GM18505 (cell line): ENCODE measurements at regions not wholly inside any gene's neighbourhood (a gene's known extent, or its start where the extent isn't known, plus 50 kb on each side); places are given as distances from the start of the nearest gene placed in this dataset.

Source experiments
- ATAC-seq: cut with Tn5 transposase; IDR thresholded peaks from one replicate; pipeline ENCODE4 v1.9.1; 2021; ENCODE audit not compliant: unreplicated experiment
- POLR2A ChIP-seq: IDR thresholded peaks from 4 replicates; pipeline ENCODE4 v1.6.1; 2011; ENCODE audit warnings: borderline replicate concordance; ENCODE audit not compliant: insufficient read depth, insufficient read length; ENCODE audit errors: extremely low read depth

- no peak for ATAC-seq
Observed at GRCh38 chr9:80041821-80042220, 470.1 kb downstream of the TLE4 start.

GRCh38 chr9:80040457-80040856, 468.7 kb downstream of the TLE4 start:
- no peak for ATAC-seq
- no peak for TF ChIP-seq POLR2A

More at GRCh38 chr9:80041821-80042220, 470.1 kb downstream of the TLE4 start:
- TF ChIP-seq POLR2A = no peak

GRCh38 chr9:80030801-80031200, 459.0 kb downstream of the TLE4 start:
- no peak for TF ChIP-seq POLR2A
- ATAC-seq = no peak

- TF ChIP-seq POLR2A = no peak
- ATAC-seq = no peak
Observed at GRCh38 chr9:80028501-80028900, 456.7 kb downstream of the TLE4 start.

GRCh38 chr9:80025796-80026520, 454.2 kb downstream of the TLE4 start:
- no peak for TF ChIP-seq POLR2A
- ATAC-seq = no peak

- no peak for TF ChIP-seq POLR2A
- ATAC-seq = no peak
Observed at GRCh38 chr9:80025131-80025530, 453.4 kb downstream of the TLE4 start.

GRCh38 chr9:80020530-80020929, 448.8 kb downstream of the TLE4 start:
- TF ChIP-seq POLR2A = no peak
- no peak for ATAC-seq

- no peak for TF ChIP-seq POLR2A
- ATAC-seq = no peak
Observed at GRCh38 chr9:80020056-80020455, 448.3 kb downstream of the TLE4 start.

GRCh38 chr9:80013891-80014290, 442.1 kb downstream of the TLE4 start:
- TF ChIP-seq POLR2A = no peak
- no peak for ATAC-seq

- TF ChIP-seq POLR2A = no peak
- ATAC-seq = no peak
Observed at GRCh38 chr9:80012557-80013330, 441.0 kb downstream of the TLE4 start.

- no peak for TF ChIP-seq POLR2A
- no peak for ATAC-seq
Observed at GRCh38 chr9:80009204-80009603, 437.4 kb downstream of the TLE4 start.

GRCh38 chr9:80004714-80005113, 432.9 kb downstream of the TLE4 start:
- no peak for ATAC-seq
- TF ChIP-seq POLR2A = no peak

GRCh38 chr9:79990536-79990935, 418.8 kb downstream of the TLE4 start:
- no peak for TF ChIP-seq POLR2A
- no peak for ATAC-seq

- no peak for TF ChIP-seq POLR2A
- no peak for ATAC-seq
Observed at GRCh38 chr9:79989079-79989478, 417.3 kb downstream of the TLE4 start.
